ENCODE measurements at regions not wholly inside any gene's neighbourhood (a gene's known extent, or its start where the extent isn't known, plus 50 kb on each side); places are given as distances from the start of the nearest gene placed in this dataset.
"Not testable (repeated sequence)": the region's sequence is repeated elsewhere in the genome, so short reads cannot be mapped to it uniquely, and the experiment has no call there.

GRCh38 chr16:22572331-22573224 is 61.9 kb downstream of the NPIPB5 start:
- peak; percentile 54 to 59 for ATAC-seq

GRCh38 chr16:22573225-22573530 is 62.5 kb downstream of the NPIPB5 start:
- ATAC-seq, result peak; percentile 88 to 94
- DNase-seq; intact Hi-C loops (cut with DNase I): not testable (repeated sequence)

More at GRCh38 chr16:22572331-22573224, 61.9 kb downstream of the NPIPB5 start:
- intact Hi-C loops (cut with DNase I); DNase-seq: not testable (repeated sequence)

- DNase-seq; intact Hi-C loops (cut with DNase I); ATAC-seq: not testable (repeated sequence)
These were observed 65.8 kb downstream of the NPIPB5 start for GRCh38 chr16:22576506-22576905.

- intact Hi-C loops (cut with DNase I); DNase-seq; ATAC-seq: not testable (repeated sequence)
These were observed 72.5 kb downstream of the NPIPB5 start for GRCh38 chr16:22583195-22583594.

- DNase-seq; ATAC-seq; intact Hi-C loops (cut with DNase I): not testable (repeated sequence)
These were observed 73.8 kb downstream of the NPIPB5 start for GRCh38 chr16:22584459-22584858.

- DNase-seq, result not testable (repeated sequence)
These were observed 74.2 kb downstream of the NPIPB5 start for GRCh38 chr16:22584941-22585340.

GRCh38 chr16:22585431-22585830 is 74.7 kb downstream of the NPIPB5 start:
- ATAC-seq; DNase-seq; intact Hi-C loops (cut with DNase I): not testable (repeated sequence)

More at GRCh38 chr16:22584941-22585340, 74.2 kb downstream of the NPIPB5 start:
- intact Hi-C loops (cut with DNase I); ATAC-seq: not testable (repeated sequence)

- DNase-seq; intact Hi-C loops (cut with DNase I); ATAC-seq: not testable (repeated sequence)
These were observed 76.0 kb downstream of the NPIPB5 start for GRCh38 chr16:22586732-22587131.

- not testable (repeated sequence) for DNase-seq, ATAC-seq
These were observed 79.1 kb downstream of the NPIPB5 start for GRCh38 chr16:22589757-22590156.

GRCh38 chr16:22596445-22597045 is 85.9 kb downstream of the NPIPB5 start:
- intact Hi-C loops (cut with DNase I); ATAC-seq: not testable (repeated sequence)

More at GRCh38 chr16:22589757-22590156, 79.1 kb downstream of the NPIPB5 start:
- intact Hi-C loops (cut with DNase I), result not testable (repeated sequence)

GRCh38 chr16:22603744-22604143 is 93.1 kb downstream of the NPIPB5 start:
- DNase-seq; intact Hi-C loops (cut with DNase I); ATAC-seq: not testable (repeated sequence)

More at GRCh38 chr16:22596445-22597045, 85.9 kb downstream of the NPIPB5 start:
- DNase-seq, result not testable (repeated sequence)

GRCh38 chr16:22606619-22607018 is 95.9 kb downstream of the NPIPB5 start:
- peak; percentile 81 to 87 for ATAC-seq
- intact Hi-C loops (cut with DNase I); DNase-seq: not testable (repeated sequence)

- intact Hi-C loops (cut with DNase I); DNase-seq: not testable (repeated sequence)
- ATAC-seq, result peak in 1 of 2 donors; percentile 37
These were observed 99.1 kb downstream of the NPIPB5 start for GRCh38 chr16:22609798-22610197.

GRCh38 chr16:22611128-22611527 is 100.4 kb downstream of the NPIPB5 start:
- ATAC-seq; DNase-seq; intact Hi-C loops (cut with DNase I): not testable (repeated sequence)

- no peak for ATAC-seq
- no peak for DNase-seq
- intact Hi-C loops (cut with DNase I), result no loop called here
These were observed 103.7 kb downstream of the NPIPB5 start for GRCh38 chr16:22614271-22614947.

GRCh38 chr16:22618842-22619241 is 108.2 kb downstream of the NPIPB5 start:
- ATAC-seq, result no peak
- intact Hi-C loops (cut with DNase I), result no loop called here

GRCh38 chr16:22621586-22622155 is 111.0 kb downstream of the NPIPB5 start:
- ATAC-seq (no peak), DNase-seq (no peak)
- intact Hi-C loops (cut with DNase I), result no loop called here

More at GRCh38 chr16:22618842-22619241, 108.2 kb downstream of the NPIPB5 start:
- no peak for DNase-seq

- ATAC-seq (no peak), DNase-seq (no peak)
- intact Hi-C loops (cut with DNase I), result no loop called here
These were observed 112.0 kb downstream of the NPIPB5 start for GRCh38 chr16:22622703-22623102.

- intact Hi-C loops (cut with DNase I), result no loop called here
- DNase-seq (no peak), ATAC-seq (no peak)
These were observed 112.7 kb downstream of the NPIPB5 start for GRCh38 chr16:22623351-22623781.
